Liver (tissue), 3 donors: ENCODE measurements at regions not wholly inside any gene's neighbourhood (a gene's known extent, or its start where the extent isn't known, plus 50 kb on each side); places are given as distances from the start of the nearest gene placed in this dataset.

Source experiments
- EGR1 ChIP-seq, 2 donors: IDR thresholded peaks; 2 replicates each; pipeline ENCODE4 v1.6.1; 2016 to 2018; ENCODE audit warnings: antibody characterized with exemption in 2 of 2, low read depth in 2 of 2
- NR2F2 ChIP-seq: IDR thresholded peaks from 2 replicates; pipeline ENCODE4 v1.6.1; 2016; ENCODE audit warnings: antibody characterized with exemption
- RXRA ChIP-seq, 2 donors: IDR thresholded peaks; 2 replicates each; pipeline ENCODE4 v1.6.1; 2017 to 2018; ENCODE audit warnings: antibody characterized with exemption in 2 of 2, mild to moderate bottlenecking in 1 of 2
- TAF1 ChIP-seq: conservative IDR thresholded peaks from 2 replicates; pipeline ENCODE4 v1.6.1; 2016; ENCODE audit warnings: antibody characterized with exemption, mild to moderate bottlenecking
- TF ChIP-seq, protein P1 (sequence below): fragments of 150-350 bp; IDR thresholded peaks from 2 replicates; pipeline ENCODE4 v1.5.1; 2017; ENCODE audit warnings: improper control_type of control experiment, low read depth, low read length; ENCODE audit not compliant: missing input control
- TF ChIP-seq, protein P2 (sequence below): IDR thresholded peaks from 2 replicates; pipeline ENCODE4 v1.6.1; 2016; ENCODE audit warnings: antibody characterized with exemption
- TF ChIP-seq, protein P3 (sequence below): IDR thresholded peaks from 2 replicates; pipeline ENCODE4 v1.6.1; 2016; ENCODE audit warnings: antibody characterized with exemption
- donor health status: healthy.
- donor health status: healthy.

DNA sequence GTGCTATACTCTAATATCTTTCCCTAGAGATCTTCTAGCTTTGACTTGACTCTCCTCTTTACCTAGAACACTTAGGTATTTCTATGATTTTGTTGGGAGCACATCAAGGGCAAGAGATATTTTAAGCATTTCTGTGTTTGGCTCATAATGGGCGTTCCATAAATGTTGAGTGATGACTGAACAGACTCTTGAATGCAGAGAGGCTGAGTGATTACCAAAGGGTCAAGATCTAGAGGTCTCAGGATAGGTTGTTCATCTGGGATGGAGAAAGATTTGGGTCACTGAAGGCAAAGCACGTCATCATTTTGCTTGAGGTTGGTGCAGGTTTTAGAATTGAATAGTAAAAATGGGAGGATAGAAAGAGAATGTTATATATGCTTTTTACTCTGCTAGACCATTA, 705.4 kb upstream of the B3GALT2 start:
- TF ChIP-seq, protein P1, sequence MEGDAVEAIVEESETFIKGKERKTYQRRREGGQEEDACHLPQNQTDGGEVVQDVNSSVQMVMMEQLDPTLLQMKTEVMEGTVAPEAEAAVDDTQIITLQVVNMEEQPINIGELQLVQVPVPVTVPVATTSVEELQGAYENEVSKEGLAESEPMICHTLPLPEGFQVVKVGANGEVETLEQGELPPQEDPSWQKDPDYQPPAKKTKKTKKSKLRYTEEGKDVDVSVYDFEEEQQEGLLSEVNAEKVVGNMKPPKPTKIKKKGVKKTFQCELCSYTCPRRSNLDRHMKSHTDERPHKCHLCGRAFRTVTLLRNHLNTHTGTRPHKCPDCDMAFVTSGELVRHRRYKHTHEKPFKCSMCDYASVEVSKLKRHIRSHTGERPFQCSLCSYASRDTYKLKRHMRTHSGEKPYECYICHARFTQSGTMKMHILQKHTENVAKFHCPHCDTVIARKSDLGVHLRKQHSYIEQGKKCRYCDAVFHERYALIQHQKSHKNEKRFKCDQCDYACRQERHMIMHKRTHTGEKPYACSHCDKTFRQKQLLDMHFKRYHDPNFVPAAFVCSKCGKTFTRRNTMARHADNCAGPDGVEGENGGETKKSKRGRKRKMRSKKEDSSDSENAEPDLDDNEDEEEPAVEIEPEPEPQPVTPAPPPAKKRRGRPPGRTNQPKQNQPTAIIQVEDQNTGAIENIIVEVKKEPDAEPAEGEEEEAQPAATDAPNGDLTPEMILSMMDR: no peak
- TF ChIP-seq TAF1: no peak
- no peak for TF ChIP-seq NR2F2
- TF ChIP-seq EGR1 (IDR thresholded peaks at IDR 0.05; ENCODE audit: low read depth in 2 of 2): no peak
- TF ChIP-seq RXRA (IDR thresholded peaks at IDR 0.05): no peak
- TF ChIP-seq, protein P2, sequence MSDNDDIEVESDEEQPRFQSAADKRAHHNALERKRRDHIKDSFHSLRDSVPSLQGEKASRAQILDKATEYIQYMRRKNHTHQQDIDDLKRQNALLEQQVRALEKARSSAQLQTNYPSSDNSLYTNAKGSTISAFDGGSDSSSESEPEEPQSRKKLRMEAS: no peak
- TF ChIP-seq, protein P3, sequence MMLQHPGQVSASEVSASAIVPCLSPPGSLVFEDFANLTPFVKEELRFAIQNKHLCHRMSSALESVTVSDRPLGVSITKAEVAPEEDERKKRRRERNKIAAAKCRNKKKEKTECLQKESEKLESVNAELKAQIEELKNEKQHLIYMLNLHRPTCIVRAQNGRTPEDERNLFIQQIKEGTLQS: no peak
